ENCODE measurements at regions not wholly inside any gene's neighbourhood (a gene's known extent, or its start where the extent isn't known, plus 50 kb on each side); places are given as distances from the start of the nearest gene placed in this dataset.

DNA sequence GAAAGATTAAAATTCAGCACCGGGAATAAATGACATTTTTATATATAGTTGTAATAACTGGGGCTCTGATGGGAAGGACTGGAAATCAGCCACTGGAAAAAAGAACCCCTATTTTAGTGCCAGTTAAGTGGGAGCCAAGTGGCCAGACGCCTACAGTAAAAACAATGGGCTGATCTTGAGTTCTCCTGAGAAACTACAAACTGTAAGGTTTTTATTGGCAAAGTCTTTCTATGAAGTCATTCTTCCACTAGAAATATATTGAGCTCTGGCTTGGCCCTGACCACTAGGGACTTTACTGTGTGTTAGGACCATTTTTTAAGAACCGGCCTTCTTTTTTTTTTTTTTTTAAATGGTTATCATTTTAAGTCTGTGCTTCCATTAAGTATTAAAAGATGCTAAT lies 79.6 kb downstream of the ZNF22 start (continued):
- TF ChIP-seq TEAD1 (CRISPR knock-in tag; IDR thresholded peaks at IDR 0.05) (no peak), ESRRA (CRISPR knock-in tag; IDR thresholded peaks at IDR 0.05; ENCODE audit: borderline replicate concordance) (no peak), EMX1 (CRISPR knock-in tag; IDR thresholded peaks at IDR 0.05) (no peak), MLX (CRISPR knock-in tag; IDR thresholded peaks at IDR 0.05) (no peak), FOXJ3 (CRISPR knock-in tag; IDR thresholded peaks at IDR 0.05; ENCODE audit: borderline replicate concordance) (no peak), CREM (CRISPR knock-in tag; IDR thresholded peaks at IDR 0.05) (no peak), FOXP4 (CRISPR knock-in tag; IDR thresholded peaks at IDR 0.05) (no peak), ETV6 (CRISPR knock-in tag; IDR thresholded peaks at IDR 0.05) (no peak)
- TF ChIP-seq, protein P1, sequence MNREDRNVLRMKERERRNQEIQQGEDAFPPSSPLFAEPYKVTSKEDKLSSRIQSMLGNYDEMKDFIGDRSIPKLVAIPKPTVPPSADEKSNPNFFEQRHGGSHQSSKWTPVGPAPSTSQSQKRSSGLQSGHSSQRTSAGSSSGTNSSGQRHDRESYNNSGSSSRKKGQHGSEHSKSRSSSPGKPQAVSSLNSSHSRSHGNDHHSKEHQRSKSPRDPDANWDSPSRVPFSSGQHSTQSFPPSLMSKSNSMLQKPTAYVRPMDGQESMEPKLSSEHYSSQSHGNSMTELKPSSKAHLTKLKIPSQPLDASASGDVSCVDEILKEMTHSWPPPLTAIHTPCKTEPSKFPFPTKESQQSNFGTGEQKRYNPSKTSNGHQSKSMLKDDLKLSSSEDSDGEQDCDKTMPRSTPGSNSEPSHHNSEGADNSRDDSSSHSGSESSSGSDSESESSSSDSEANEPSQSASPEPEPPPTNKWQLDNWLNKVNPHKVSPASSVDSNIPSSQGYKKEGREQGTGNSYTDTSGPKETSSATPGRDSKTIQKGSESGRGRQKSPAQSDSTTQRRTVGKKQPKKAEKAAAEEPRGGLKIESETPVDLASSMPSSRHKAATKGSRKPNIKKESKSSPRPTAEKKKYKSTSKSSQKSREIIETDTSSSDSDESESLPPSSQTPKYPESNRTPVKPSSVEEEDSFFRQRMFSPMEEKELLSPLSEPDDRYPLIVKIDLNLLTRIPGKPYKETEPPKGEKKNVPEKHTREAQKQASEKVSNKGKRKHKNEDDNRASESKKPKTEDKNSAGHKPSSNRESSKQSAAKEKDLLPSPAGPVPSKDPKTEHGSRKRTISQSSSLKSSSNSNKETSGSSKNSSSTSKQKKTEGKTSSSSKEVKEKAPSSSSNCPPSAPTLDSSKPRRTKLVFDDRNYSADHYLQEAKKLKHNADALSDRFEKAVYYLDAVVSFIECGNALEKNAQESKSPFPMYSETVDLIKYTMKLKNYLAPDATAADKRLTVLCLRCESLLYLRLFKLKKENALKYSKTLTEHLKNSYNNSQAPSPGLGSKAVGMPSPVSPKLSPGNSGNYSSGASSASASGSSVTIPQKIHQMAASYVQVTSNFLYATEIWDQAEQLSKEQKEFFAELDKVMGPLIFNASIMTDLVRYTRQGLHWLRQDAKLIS (CRISPR knock-in tag; IDR thresholded peaks at IDR 0.05; ENCODE audit: borderline replicate concordance): no peak
- TF ChIP-seq, protein P2, sequence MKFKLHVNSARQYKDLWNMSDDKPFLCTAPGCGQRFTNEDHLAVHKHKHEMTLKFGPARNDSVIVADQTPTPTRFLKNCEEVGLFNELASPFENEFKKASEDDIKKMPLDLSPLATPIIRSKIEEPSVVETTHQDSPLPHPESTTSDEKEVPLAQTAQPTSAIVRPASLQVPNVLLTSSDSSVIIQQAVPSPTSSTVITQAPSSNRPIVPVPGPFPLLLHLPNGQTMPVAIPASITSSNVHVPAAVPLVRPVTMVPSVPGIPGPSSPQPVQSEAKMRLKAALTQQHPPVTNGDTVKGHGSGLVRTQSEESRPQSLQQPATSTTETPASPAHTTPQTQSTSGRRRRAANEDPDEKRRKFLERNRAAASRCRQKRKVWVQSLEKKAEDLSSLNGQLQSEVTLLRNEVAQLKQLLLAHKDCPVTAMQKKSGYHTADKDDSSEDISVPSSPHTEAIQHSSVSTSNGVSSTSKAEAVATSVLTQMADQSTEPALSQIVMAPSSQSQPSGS (CRISPR knock-in tag; IDR thresholded peaks at IDR 0.05; ENCODE audit: borderline replicate concordance, low read depth): no peak

GRCh38 chr10:45082176-45082575 lies 81.5 kb downstream of the ZNF22 start:
- TF ChIP-seq IRF2 (CRISPR knock-in tag; IDR thresholded peaks at IDR 0.05; ENCODE audit: borderline replicate concordance, low read depth) (no peak), FOXJ3 (CRISPR knock-in tag; IDR thresholded peaks at IDR 0.05; ENCODE audit: borderline replicate concordance) (no peak), TEAD4 (CRISPR knock-in tag; IDR thresholded peaks at IDR 0.05) (no peak), ETV6 (CRISPR knock-in tag; IDR thresholded peaks at IDR 0.05) (no peak)
- TF ChIP-seq, protein P3, sequence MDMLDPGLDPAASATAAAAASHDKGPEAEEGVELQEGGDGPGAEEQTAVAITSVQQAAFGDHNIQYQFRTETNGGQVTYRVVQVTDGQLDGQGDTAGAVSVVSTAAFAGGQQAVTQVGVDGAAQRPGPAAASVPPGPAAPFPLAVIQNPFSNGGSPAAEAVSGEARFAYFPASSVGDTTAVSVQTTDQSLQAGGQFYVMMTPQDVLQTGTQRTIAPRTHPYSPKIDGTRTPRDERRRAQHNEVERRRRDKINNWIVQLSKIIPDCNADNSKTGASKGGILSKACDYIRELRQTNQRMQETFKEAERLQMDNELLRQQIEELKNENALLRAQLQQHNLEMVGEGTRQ (CRISPR knock-in tag; IDR thresholded peaks at IDR 0.05): no peak
- ChIA-PET POLR2A (no interaction called here), CTCF (no interaction called here)
- Mint-ChIP-seq H3K9me3 (no peaks in the 10 kb centered on the region), H3K4me3 (no peak overlapping the region), H3K27ac (0 out of 2 replicates have a peak overlapping the region, but pooled peaks have one; percentile 44), H3K4me1 (peaks cover 15% of the 10 kb centered on the region), H3K36me3 (no peaks in the 10 kb centered on the region), H3K27me3 (ENCODE audit: low read depth) (no peaks in the 10 kb centered on the region)
- DNase-seq (ENCODE audit: low spot score) (no peak), ATAC-seq (no peak)

GRCh38 chr10:45091968-45092367 lies 91.2 kb downstream of the ZNF22 start:
- DNase-seq (ENCODE audit: low spot score): no peak
- no peak for ATAC-seq
- ChIA-PET POLR2A (no interaction called here), CTCF (no interaction called here)
- Mint-ChIP-seq H3K4me1 (peaks cover 27% of the 10 kb centered on the region), H3K27me3 (ENCODE audit: low read depth) (no peaks in the 10 kb centered on the region), H3K36me3 (no peaks in the 10 kb centered on the region), H3K9me3 (no peaks in the 10 kb centered on the region), H3K4me3 (no peak overlapping the region), H3K27ac (no peak overlapping the region)
- TF ChIP-seq CREB1 (CRISPR knock-in tag; IDR thresholded peaks at IDR 0.05): no peak
- no peak for TF ChIP-seq ZNF263 (CRISPR knock-in tag; IDR thresholded peaks at IDR 0.05; ENCODE audit: low read depth)
- no peak for TF ChIP-seq ZNF219 (CRISPR knock-in tag; IDR thresholded peaks at IDR 0.05; ENCODE audit: borderline replicate concordance)
- TF ChIP-seq, protein P4, sequence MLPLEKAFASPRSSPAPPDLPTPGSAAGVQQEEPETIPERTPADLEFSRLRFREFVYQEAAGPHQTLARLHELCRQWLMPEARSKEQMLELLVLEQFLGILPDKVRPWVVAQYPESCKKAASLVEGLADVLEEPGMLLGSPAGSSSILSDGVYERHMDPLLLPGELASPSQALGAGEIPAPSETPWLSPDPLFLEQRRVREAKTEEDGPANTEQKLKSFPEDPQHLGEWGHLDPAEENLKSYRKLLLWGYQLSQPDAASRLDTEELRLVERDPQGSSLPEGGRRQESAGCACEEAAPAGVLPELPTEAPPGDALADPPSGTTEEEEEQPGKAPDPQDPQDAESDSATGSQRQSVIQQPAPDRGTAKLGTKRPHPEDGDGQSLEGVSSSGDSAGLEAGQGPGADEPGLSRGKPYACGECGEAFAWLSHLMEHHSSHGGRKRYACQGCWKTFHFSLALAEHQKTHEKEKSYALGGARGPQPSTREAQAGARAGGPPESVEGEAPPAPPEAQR (CRISPR knock-in tag; IDR thresholded peaks at IDR 0.05): no peak
- TF ChIP-seq GABPB1 (CRISPR knock-in tag; IDR thresholded peaks at IDR 0.05): no peak
- no peak for TF ChIP-seq FOXJ3 (CRISPR knock-in tag; IDR thresholded peaks at IDR 0.05; ENCODE audit: borderline replicate concordance)
- TF ChIP-seq FOXK1 (CRISPR knock-in tag; IDR thresholded peaks at IDR 0.05): no peak
- no peak for TF ChIP-seq TCF7 (CRISPR knock-in tag; IDR thresholded peaks at IDR 0.05; ENCODE audit: low read depth)
